Calu3 (cell line): ENCODE measurements at regions not wholly inside any gene's neighbourhood (a gene's known extent, or its start where the extent isn't known, plus 50 kb on each side); places are given as distances from the start of the nearest gene placed in this dataset.

Experiments used
- BruUV-seq: library from RNA; stranded (reverse); fragments of 400-500 nt; replicated peaks from 2 replicates; lab custom pipeline; 2021; lab: Mats Ljungman, UMichigan
- CTCF ChIA-PET: fragments of 300-600 bp; sonication (Branson Sonifier 250); formaldehyde crosslinking; loops from one replicate; lab custom pipeline; 2022; ENCODE audit warnings: antibody characterized with exemption; lab: Charles Lee
- DNase-seq: peaks from one replicate; pipeline ENCODE4 v3.0.0; 2022
- H3K27ac Mint-ChIP-seq: one replicate; pipeline ENCODE4 v1.8.0; 2022; ENCODE audit warnings: mixed read lengths; ENCODE audit not compliant: unreplicated experiment
- H3K27me3 Mint-ChIP-seq: one replicate; pipeline ENCODE4 v1.8.0; 2022; ENCODE audit warnings: mixed read lengths; ENCODE audit not compliant: unreplicated experiment
- H3K36me3 Mint-ChIP-seq: one replicate; pipeline ENCODE4 v1.8.0; 2022; ENCODE audit warnings: mild to moderate bottlenecking, moderate library complexity, mixed read lengths; ENCODE audit not compliant: insufficient read depth, unreplicated experiment
- H3K4me1 Mint-ChIP-seq: one replicate; pipeline ENCODE4 v1.8.0; 2022; ENCODE audit warnings: mild to moderate bottlenecking, low read depth, mixed read lengths; ENCODE audit not compliant: unreplicated experiment
- H3K4me3 Mint-ChIP-seq: one replicate; pipeline ENCODE4 v1.8.0; 2022; ENCODE audit warnings: mild to moderate bottlenecking, low read depth, moderate library complexity, mixed read lengths; ENCODE audit not compliant: unreplicated experiment
- H3K9me3 Mint-ChIP-seq: one replicate; pipeline ENCODE4 v1.8.0; 2022; ENCODE audit warnings: low read depth, mixed read lengths; ENCODE audit not compliant: unreplicated experiment
- CTCF ChIP-seq: fragments of 200-600 bp; IDR thresholded peaks from one replicate; pipeline ENCODE4 v1.8.0; 2022; ENCODE audit warnings: antibody characterized with exemption; ENCODE audit not compliant: unreplicated experiment
- intact Hi-C: fragments of 100-400 bp; cut with micrococcal nuclease; formaldehyde crosslinking; loops from one replicate; pipeline ENCODE4 v1.10.0; 2022; ENCODE audit not compliant: unreplicated experiment

- no peaks in the 10 kb centered on the region for H3K4me1 Mint-ChIP-seq
- no peaks in the 10 kb centered on the region for H3K36me3 Mint-ChIP-seq
- DNase-seq: no peak
- intact Hi-C loops: no loop called here
- no peaks in the 10 kb centered on the region for H3K27me3 Mint-ChIP-seq
- BruUV-seq: no TSS peak
- no peak for TF ChIP-seq CTCF
- H3K9me3 Mint-ChIP-seq: peaks cover 2% of the 10 kb centered on the region
- H3K27ac Mint-ChIP-seq: no peak overlapping the region
- CTCF ChIA-PET: no interaction called here
- H3K4me3 Mint-ChIP-seq: no peak overlapping the region
These were observed 409.0 kb upstream of the MGMT start for GRCh38 chr10:129057856-129058663.

- Mint-ChIP-seq H3K9me3 (peaks cover 2% of the 10 kb centered on the region), H3K4me3 (no peak overlapping the region), H3K27me3 (no peaks in the 10 kb centered on the region), H3K27ac (no peak overlapping the region), H3K36me3 (no peaks in the 10 kb centered on the region), H3K4me1 (no peaks in the 10 kb centered on the region)
- CTCF ChIA-PET: no interaction called here
- intact Hi-C loops: no loop called here
- DNase-seq: no peak
- BruUV-seq: no TSS peak
- no peak for TF ChIP-seq CTCF
These were observed 408.3 kb upstream of the MGMT start for GRCh38 chr10:129058664-129059155.

- Mint-ChIP-seq H3K4me1 (no peaks in the 10 kb centered on the region), H3K27ac (no peak overlapping the region), H3K9me3 (peaks cover 2% of the 10 kb centered on the region), H3K36me3 (no peaks in the 10 kb centered on the region), H3K27me3 (no peaks in the 10 kb centered on the region), H3K4me3 (no peak overlapping the region)
- intact Hi-C loops: no loop called here
- no TSS peak for BruUV-seq
- no peak for DNase-seq
- TF ChIP-seq CTCF: no peak
- CTCF ChIA-PET: interaction anchor here (0.5 kb wide), 1 partner anchor 14 kb away, joined by 3 read pairs; no protein-coding TSS in a partner anchor
These were observed 407.1 kb upstream of the MGMT start for GRCh38 chr10:129059977-129060376.

- H3K4me1 Mint-ChIP-seq: no peaks in the 10 kb centered on the region
- no peak overlapping the region for H3K27ac Mint-ChIP-seq
- no peaks in the 10 kb centered on the region for H3K27me3 Mint-ChIP-seq
- no peak for TF ChIP-seq CTCF
- intact Hi-C loops: no loop called here
- DNase-seq: no peak
- no TSS peak for BruUV-seq
- CTCF ChIA-PET: no interaction called here
- H3K4me3 Mint-ChIP-seq: no peak overlapping the region
- no peaks in the 10 kb centered on the region for H3K9me3 Mint-ChIP-seq
- no peaks in the 10 kb centered on the region for H3K36me3 Mint-ChIP-seq
These were observed 403.8 kb upstream of the MGMT start for GRCh38 chr10:129063212-129063611.
